Epithelial cell of proximal tubule (primary cell): ENCODE measurements at regions not wholly inside any gene's neighbourhood (a gene's known extent, or its start where the extent isn't known, plus 50 kb on each side); places are given as distances from the start of the nearest gene placed in this dataset.

Source experiments
- DNase-seq: peaks from one replicate; pipeline ENCODE4 v3.0.0-alpha.2; 2011; ENCODE audit warnings: low read depth
- H3K4me3 ChIP-seq: 2 replicates; pipeline ENCODE4 v1.5.1; 2011; ENCODE audit warnings: low read depth, mild to moderate bottlenecking, low read length
- CTCF ChIP-seq: conservative IDR thresholded peaks from 2 replicates; pipeline ENCODE4 v1.5.1; 2012; ENCODE audit warnings: low read depth, mild to moderate bottlenecking, low read length

- no peak for TF ChIP-seq CTCF
- no peak for DNase-seq
- H3K4me3 ChIP-seq, result no peak overlapping the region
Measured at GRCh38 chr20:21623781-21624094, 81.7 kb upstream of the PAX1 start.

GRCh38 chr20:21623074-21623780, 82.2 kb upstream of the PAX1 start:
- DNase-seq, result no peak
- no peak overlapping the region for H3K4me3 ChIP-seq
- TF ChIP-seq CTCF, result no peak

- TF ChIP-seq CTCF, result no peak
- H3K4me3 ChIP-seq, result no peak overlapping the region
- DNase-seq, result no peak
Measured at GRCh38 chr20:21622097-21622857, 83.2 kb upstream of the PAX1 start.

GRCh38 chr20:21618759-21619416, 86.6 kb upstream of the PAX1 start:
- no peak overlapping the region for H3K4me3 ChIP-seq
- no peak for TF ChIP-seq CTCF
- no peak for DNase-seq

GRCh38 chr20:21615617-21616080, 89.8 kb upstream of the PAX1 start:
- DNase-seq, result no peak
- no peak overlapping the region for H3K4me3 ChIP-seq
- TF ChIP-seq CTCF, result peak; percentile 95

GRCh38 chr20:21614980-21615379, 90.5 kb upstream of the PAX1 start:
- no peak for TF ChIP-seq CTCF
- H3K4me3 ChIP-seq, result no peak overlapping the region
- no peak for DNase-seq
